DOHH2 (cell line): ENCODE measurements at regions not wholly inside any gene's neighbourhood (a gene's known extent, or its start where the extent isn't known, plus 50 kb on each side); places are given as distances from the start of the nearest gene placed in this dataset.
"Not testable (repeated sequence)": the region's sequence is repeated elsewhere in the genome, so short reads cannot be mapped to it uniquely, and the experiment has no call there.

ENCODE experiments used
- CTCF ChIP-seq: fragments of 200-600 bp; sonication (generic); IDR thresholded peaks from one replicate; pipeline ENCODE4 v1.5.1; 2014; ENCODE audit warnings: antibody characterized with exemption, mild to moderate bottlenecking, low read depth, low read length; ENCODE audit not compliant: poor library complexity, severe bottlenecking
- EZH2phosphoT487 ChIP-seq: fragments of 200-600 bp; sonication (generic); IDR thresholded peaks from 2 replicates; pipeline ENCODE4 v1.6.1; 2017; ENCODE audit warnings: borderline replicate concordance, mild to moderate bottlenecking, antibody characterized with exemption, low read length, moderate library complexity, mixed read lengths

GRCh38 chr4:4116901-4117300, 109.8 kb downstream of the OTOP1 start:
- TF ChIP-seq CTCF, EZH2phosphoT487: not testable (repeated sequence)
